HG03025 (cell line): ENCODE measurements at regions not wholly inside any gene's neighbourhood (a gene's known extent, or its start where the extent isn't known, plus 50 kb on each side); places are given as distances from the start of the nearest gene placed in this dataset.

ENCODE experiments used
- ATAC-seq: cut with Tn5 transposase; IDR thresholded peaks from one replicate; pipeline ENCODE4 v1.9.1; 2021; ENCODE audit warnings: mild to moderate bottlenecking, moderate library complexity; ENCODE audit not compliant: unreplicated experiment, low FRiP score

GRCh38 chr11:91880660-91881059 lies 344.0 kb upstream of the FAT3 start:
- no peak for ATAC-seq

- no peak for ATAC-seq
Measured at GRCh38 chr11:91876746-91877145, 347.9 kb upstream of the FAT3 start.

GRCh38 chr11:91872243-91872642 lies 352.4 kb upstream of the FAT3 start:
- ATAC-seq: no peak

GRCh38 chr11:91871791-91872190 lies 352.8 kb upstream of the FAT3 start:
- no peak for ATAC-seq

GRCh38 chr11:91871048-91871447 lies 353.6 kb upstream of the FAT3 start:
- no peak for ATAC-seq

- no peak for ATAC-seq
Measured at GRCh38 chr11:91869686-91870085, 354.9 kb upstream of the FAT3 start.

- ATAC-seq: no peak
Measured at GRCh38 chr11:91866642-91867041, 358.0 kb upstream of the FAT3 start.

GRCh38 chr11:91860661-91861060 lies 364.0 kb upstream of the FAT3 start:
- ATAC-seq: no peak

- ATAC-seq: no peak
Measured at GRCh38 chr11:91859666-91860065, 365.0 kb upstream of the FAT3 start.

- no peak for ATAC-seq
Measured at GRCh38 chr11:91857179-91857578, 367.4 kb upstream of the FAT3 start.

GRCh38 chr11:91854780-91855179 lies 369.8 kb upstream of the FAT3 start:
- ATAC-seq: no peak

- ATAC-seq: no peak
Measured at GRCh38 chr11:91854171-91854570, 370.4 kb upstream of the FAT3 start.

GRCh38 chr11:91851908-91852307 lies 372.7 kb upstream of the FAT3 start:
- ATAC-seq: no peak

- ATAC-seq: no peak
Measured at GRCh38 chr11:91850533-91851275, 373.9 kb upstream of the FAT3 start.

- no peak for ATAC-seq
Measured at GRCh38 chr11:91850021-91850420, 374.6 kb upstream of the FAT3 start.

- no peak for ATAC-seq
Measured at GRCh38 chr11:91846649-91847048, 378.0 kb upstream of the FAT3 start.

- no peak for ATAC-seq
Measured at GRCh38 chr11:91846002-91846401, 378.6 kb upstream of the FAT3 start.

- ATAC-seq: no peak
Measured at GRCh38 chr11:91840640-91841240, 383.9 kb upstream of the FAT3 start.

- no peak for ATAC-seq
Measured at GRCh38 chr11:91837411-91838330, 386.9 kb upstream of the FAT3 start.

GRCh38 chr11:91835051-91835560 lies 389.5 kb upstream of the FAT3 start:
- no peak for ATAC-seq

GRCh38 chr11:91828901-91829300 lies 395.7 kb upstream of the FAT3 start:
- ATAC-seq: no peak
